MM.1S (cell line): ENCODE measurements at regions not wholly inside any gene's neighbourhood (a gene's known extent, or its start where the extent isn't known, plus 50 kb on each side); places are given as distances from the start of the nearest gene placed in this dataset.

Experiments used
- CTCF ChIP-seq: fragments of 300-600 bp; sonication (generic); IDR thresholded peaks from 2 replicates; pipeline ENCODE4 v1.5.1; 2016; ENCODE audit warnings: antibody characterized with exemption, low read length, mixed read lengths
- EZH2 ChIP-seq: fragments of 300-600 bp; sonication (generic); optimal IDR thresholded peaks from 2 replicates; pipeline ENCODE3; 2017; ENCODE audit warnings: low read depth, mild to moderate bottlenecking, antibody characterized with exemption, low read length, mixed read lengths
- EZH2phosphoT487 ChIP-seq: fragments of 300-600 bp; sonication (generic); IDR thresholded peaks from 2 replicates; pipeline ENCODE4 v1.6.1; 2018; ENCODE audit warnings: antibody characterized with exemption, low read length

GRCh38 chr1:5111581-5111980 is 457.2 kb downstream of the AJAP1 start:
- TF ChIP-seq CTCF (no peak), EZH2phosphoT487 (no peak), EZH2 (no peak)
